Jurkat, Clone E6-1 (cell line): ENCODE measurements at regions not wholly inside any gene's neighbourhood (a gene's known extent, or its start where the extent isn't known, plus 50 kb on each side); places are given as distances from the start of the nearest gene placed in this dataset.

Source experiments
- DNase-seq: peaks from one replicate; pipeline ENCODE4 v3.0.0-alpha.2; 2011; ENCODE audit warnings: low read depth, low spot score
- H3K4me3 ChIP-seq: 2 replicates; pipeline ENCODE4 v1.5.1; 2011; ENCODE audit warnings: mild to moderate bottlenecking, low read length, control low read depth, moderate library complexity

- DNase-seq, result no peak
- H3K4me3 ChIP-seq, result no peak overlapping the region
These were observed 77.5 kb upstream of the SORCS3 start for GRCh38 chr10:104563548-104563947.

GRCh38 chr10:104574427-104574826 is 66.7 kb upstream of the SORCS3 start:
- DNase-seq, result no peak

GRCh38 chr10:104574838-104575237 is 66.3 kb upstream of the SORCS3 start:
- no peak for DNase-seq
- H3K4me3 ChIP-seq, result no peak overlapping the region

More at GRCh38 chr10:104574427-104574826, 66.7 kb upstream of the SORCS3 start:
- no peak overlapping the region for H3K4me3 ChIP-seq

GRCh38 chr10:104576611-104577010 is 64.5 kb upstream of the SORCS3 start:
- no peak for DNase-seq
- no peak overlapping the region for H3K4me3 ChIP-seq

GRCh38 chr10:104577163-104577562 is 63.9 kb upstream of the SORCS3 start:
- DNase-seq, result no peak
- no peak overlapping the region for H3K4me3 ChIP-seq

- H3K4me3 ChIP-seq, result no peak overlapping the region
- DNase-seq, result no peak
These were observed 63.1 kb upstream of the SORCS3 start for GRCh38 chr10:104577861-104578521.

GRCh38 chr10:104578671-104579070 is 62.4 kb upstream of the SORCS3 start:
- no peak overlapping the region for H3K4me3 ChIP-seq
- DNase-seq, result no peak

- no peak for DNase-seq
- no peak overlapping the region for H3K4me3 ChIP-seq
These were observed 62.0 kb upstream of the SORCS3 start for GRCh38 chr10:104579136-104579535.

- H3K4me3 ChIP-seq, result no peak overlapping the region
- no peak for DNase-seq
These were observed 60.8 kb upstream of the SORCS3 start for GRCh38 chr10:104580321-104580720.

- peak; percentile 64 for DNase-seq
These were observed 60.1 kb upstream of the SORCS3 start for GRCh38 chr10:104580774-104581675.

GRCh38 chr10:104581884-104582601 is 59.0 kb upstream of the SORCS3 start:
- H3K4me3 ChIP-seq, result no peak overlapping the region
- DNase-seq, result no peak

More at GRCh38 chr10:104580774-104581675, 60.1 kb upstream of the SORCS3 start:
- H3K4me3 ChIP-seq, result no peak overlapping the region

- no peak overlapping the region for H3K4me3 ChIP-seq
- peak; percentile 33 for DNase-seq
These were observed 58.5 kb upstream of the SORCS3 start for GRCh38 chr10:104582602-104582951.

GRCh38 chr10:104582966-104583365 is 58.1 kb upstream of the SORCS3 start:
- no peak overlapping the region for H3K4me3 ChIP-seq
- no peak for DNase-seq

- no peak overlapping the region for H3K4me3 ChIP-seq
- DNase-seq, result no peak
These were observed 56.5 kb upstream of the SORCS3 start for GRCh38 chr10:104584541-104584940.

GRCh38 chr10:104587751-104588150 is 53.3 kb upstream of the SORCS3 start:
- no peak overlapping the region for H3K4me3 ChIP-seq
- no peak for DNase-seq

- no peak overlapping the region for H3K4me3 ChIP-seq
- no peak for DNase-seq
These were observed 51.7 kb upstream of the SORCS3 start for GRCh38 chr10:104589431-104589830.

- H3K4me3 ChIP-seq, result no peak overlapping the region
- no peak for DNase-seq
These were observed 51.2 kb upstream of the SORCS3 start for GRCh38 chr10:104589871-104590270.
